Mesendoderm (in vitro differentiated cells): ENCODE measurements at regions not wholly inside any gene's neighbourhood (a gene's known extent, or its start where the extent isn't known, plus 50 kb on each side); places are given as distances from the start of the nearest gene placed in this dataset.
"Not testable (repeated sequence)": the region's sequence is repeated elsewhere in the genome, so short reads cannot be mapped to it uniquely, and the experiment has no call there.

Experiments used
- DNase-seq: peaks from one replicate; pipeline ENCODE4 v3.0.0; 2013
- H2AK5ac ChIP-seq: 2 replicates; pipeline ENCODE4 v1.6.1; 2013; ENCODE audit warnings: low read length, inconsistent platforms
- H2BK120ac ChIP-seq: 2 replicates; pipeline ENCODE4 v1.6.1; 2013; ENCODE audit warnings: low read depth, mild to moderate bottlenecking, low read length, moderate library complexity, mixed read lengths
- H2BK15ac ChIP-seq: replicated peaks from 2 replicates; pipeline ENCODE4 v1.6.1; 2013; ENCODE audit warnings: low read depth, mild to moderate bottlenecking, moderate library complexity
- H2BK5ac ChIP-seq: 2 replicates; pipeline ENCODE4 v1.6.1; 2013; ENCODE audit warnings: low read length, inconsistent platforms
- H3K18ac ChIP-seq: 2 replicates; pipeline ENCODE4 v1.6.1; 2013; ENCODE audit warnings: mild to moderate bottlenecking, low read length, mixed read lengths
- H3K23ac ChIP-seq: one replicate; pipeline ENCODE4 v1.6.1; 2013; ENCODE audit warnings: low read length
- H3K27ac ChIP-seq: 2 replicates; pipeline ENCODE4 v1.5.1; 2013; ENCODE audit warnings: low read depth, mild to moderate bottlenecking, inconsistent platforms, low read length, moderate library complexity
- H3K27me3 ChIP-seq: 2 replicates; pipeline ENCODE4 v1.6.1; 2013; ENCODE audit warnings: low read length, control low read depth, mild to moderate bottlenecking, inconsistent platforms; ENCODE audit not compliant: insufficient read depth, poor library complexity
- H3K36me3 ChIP-seq: 2 replicates; pipeline ENCODE4 v1.6.1; 2013; ENCODE audit warnings: low read length, inconsistent platforms; ENCODE audit not compliant: control insufficient read depth, insufficient read depth
- H3K4ac ChIP-seq: one replicate; pipeline ENCODE4 v1.6.1; 2013; ENCODE audit warnings: low read depth, mild to moderate bottlenecking, low read length, moderate library complexity
- H3K4me1 ChIP-seq: 2 replicates; pipeline ENCODE4 v1.6.1; 2013; ENCODE audit warnings: low read depth, low read length, inconsistent platforms; ENCODE audit not compliant: control insufficient read depth
- H3K4me2 ChIP-seq: 2 replicates; pipeline ENCODE4 v1.6.1; 2013; ENCODE audit warnings: low read length
- H3K4me3 ChIP-seq: 2 replicates; pipeline ENCODE4 v1.5.1; 2013; ENCODE audit warnings: mild to moderate bottlenecking, low read length
- H3K56ac ChIP-seq: one replicate; pipeline ENCODE4 v1.6.1; 2013; ENCODE audit warnings: low read length
- H3K79me1 ChIP-seq: 2 replicates; pipeline ENCODE4 v1.6.1; 2013; ENCODE audit warnings: low read length, inconsistent platforms
- H3K79me2 ChIP-seq: 2 replicates; pipeline ENCODE4 v1.6.1; 2013; ENCODE audit warnings: mild to moderate bottlenecking, low read length; ENCODE audit not compliant: control insufficient read depth, insufficient read depth
- H3K9ac ChIP-seq: 2 replicates; pipeline ENCODE4 v1.6.1; 2013; ENCODE audit warnings: low read length, inconsistent platforms
- H4K5ac ChIP-seq: one replicate; pipeline ENCODE4 v1.6.1; 2013; ENCODE audit warnings: low read length
- H4K8ac ChIP-seq: one replicate; pipeline ENCODE4 v1.6.1; 2013; ENCODE audit warnings: low read depth, mild to moderate bottlenecking, control low read depth, low read length, moderate library complexity
- WGBS: extraction: QIAGEN DNeasy Blood & Tissue Kit; methylation state at CpG from one replicate; pipeline ENCODE4 v1.1.7; 2013; ENCODE audit warnings: low lambda C conversion rate, missing lambda C conversion rate; ENCODE audit not compliant: insufficient coverage; ENCODE audit errors: extremely low coverage; 5-methylcytosine and 5-hydroxymethylcytosine counted together

DNA sequence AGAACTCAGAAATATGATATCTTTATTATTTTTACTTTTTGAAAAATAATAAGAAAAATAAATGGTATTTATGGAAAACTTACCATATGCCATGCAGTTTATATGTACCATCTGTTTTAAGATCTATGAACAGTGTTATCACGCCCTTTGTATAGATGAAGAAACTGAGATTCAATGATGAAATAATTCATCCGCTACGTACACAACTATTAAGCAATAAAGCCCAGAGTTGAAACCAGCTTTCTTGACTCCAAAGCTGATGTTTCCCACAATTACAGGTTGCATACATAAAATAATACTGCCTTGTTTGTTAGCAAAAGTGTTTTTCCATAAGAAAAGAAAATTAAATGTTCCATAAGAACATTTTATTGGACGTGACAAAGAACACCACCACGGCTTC lies 67.2 kb upstream of the BCL6 start:
- no peak overlapping the region for H2AK5ac ChIP-seq
- no peaks in the 10 kb centered on the region for H3K79me2 ChIP-seq
- no peak overlapping the region for H4K5ac ChIP-seq
- H3K4me3 ChIP-seq = no peak overlapping the region
- H3K79me1 ChIP-seq = no peaks in the 10 kb centered on the region
- no peak overlapping the region for H2BK120ac ChIP-seq
- no peak overlapping the region for H2BK5ac ChIP-seq
- WGBS = no CpG with 5 or more reads among the region's 5 CpGs
- no peak overlapping the region for H3K4ac ChIP-seq
- H3K9ac ChIP-seq = no peak overlapping the region
- H3K27ac ChIP-seq = no peak overlapping the region
- H3K27me3 ChIP-seq = no peaks in the 10 kb centered on the region
- no peak overlapping the region for H2BK15ac ChIP-seq
- no peaks in the 10 kb centered on the region for H3K36me3 ChIP-seq
- H3K4me1 ChIP-seq = no peaks in the 10 kb centered on the region
- DNase-seq = no peak
- H3K56ac ChIP-seq = no peak overlapping the region
- no peak overlapping the region for H3K4me2 ChIP-seq
- H4K8ac ChIP-seq = no peak overlapping the region
- H3K18ac ChIP-seq = no peak overlapping the region
- no peak overlapping the region for H3K23ac ChIP-seq

DNA sequence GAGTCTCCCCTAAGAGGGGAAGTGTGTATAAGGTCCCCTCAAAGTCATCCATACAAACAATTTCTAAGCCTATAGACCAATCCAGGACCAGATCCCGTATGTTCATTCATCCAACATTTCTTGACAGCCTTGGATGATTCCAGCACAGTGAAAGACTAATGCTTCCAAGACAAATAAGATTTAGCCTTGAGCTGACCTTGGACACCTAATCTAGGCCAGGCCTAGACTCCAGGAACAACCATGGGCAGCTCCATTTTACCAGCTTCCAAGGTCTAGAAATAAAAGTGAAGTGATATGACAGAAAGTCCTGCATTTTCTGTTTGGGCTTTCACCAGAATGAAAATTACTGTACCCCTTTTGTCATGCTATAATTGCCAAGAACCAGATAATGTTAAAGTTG lies 67.9 kb upstream of the BCL6 start:
- Histone ChIP-seq H3K4me1 (no peaks in the 10 kb centered on the region), H3K4me2 (no peak overlapping the region), H2BK120ac (no peak overlapping the region), H2AK5ac (no peak overlapping the region), H3K79me2 (no peaks in the 10 kb centered on the region), H3K9ac (no peak overlapping the region), H3K79me1 (no peaks in the 10 kb centered on the region), H3K4ac (no peak overlapping the region), H3K27ac (no peak overlapping the region), H3K56ac (no peak overlapping the region), H3K23ac (no peak overlapping the region), H2BK5ac (no peak overlapping the region), H3K36me3 (no peaks in the 10 kb centered on the region), H3K18ac (no peak overlapping the region), H3K27me3 (no peaks in the 10 kb centered on the region), H3K4me3 (no peak overlapping the region), H2BK15ac (no peak overlapping the region), H4K5ac (no peak overlapping the region), H4K8ac (no peak overlapping the region)
- no peak for DNase-seq
- no CpG with 5 or more reads among the region's 1 CpG for WGBS

DNA sequence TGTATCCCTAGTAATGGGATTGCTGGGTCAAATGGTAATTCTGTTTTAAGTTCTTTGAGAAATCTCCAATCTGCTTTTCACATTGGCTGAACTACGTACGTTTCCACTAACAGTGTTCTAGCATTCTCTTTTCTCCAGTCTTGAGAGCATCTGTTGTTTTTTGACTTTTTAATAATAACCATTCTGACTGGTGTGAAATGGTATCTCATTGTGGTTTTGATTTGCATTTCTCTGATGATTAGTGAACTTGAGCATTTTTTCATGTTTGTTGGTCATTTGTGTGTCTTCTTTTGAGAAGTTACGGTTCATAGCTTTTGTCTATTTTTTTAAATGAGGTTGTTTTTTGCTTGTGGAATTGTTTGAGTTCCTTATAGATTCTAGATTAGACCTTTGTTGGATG lies 72.5 kb upstream of the BCL6 start:
- H3K9ac ChIP-seq, H3K23ac ChIP-seq, H4K8ac ChIP-seq, H3K4me1 ChIP-seq, DNase-seq, H3K4me3 ChIP-seq, H3K27me3 ChIP-seq, H2BK120ac ChIP-seq, H2BK15ac ChIP-seq, H3K18ac ChIP-seq, H3K4me2 ChIP-seq, H3K4ac ChIP-seq, H4K5ac ChIP-seq, H2AK5ac ChIP-seq, H2BK5ac ChIP-seq, H3K36me3 ChIP-seq, H3K79me1 ChIP-seq, H3K79me2 ChIP-seq, H3K27ac ChIP-seq, H3K56ac ChIP-seq: not testable (repeated sequence)
- no CpG with 5 or more reads among the region's 3 CpGs for WGBS

DNA sequence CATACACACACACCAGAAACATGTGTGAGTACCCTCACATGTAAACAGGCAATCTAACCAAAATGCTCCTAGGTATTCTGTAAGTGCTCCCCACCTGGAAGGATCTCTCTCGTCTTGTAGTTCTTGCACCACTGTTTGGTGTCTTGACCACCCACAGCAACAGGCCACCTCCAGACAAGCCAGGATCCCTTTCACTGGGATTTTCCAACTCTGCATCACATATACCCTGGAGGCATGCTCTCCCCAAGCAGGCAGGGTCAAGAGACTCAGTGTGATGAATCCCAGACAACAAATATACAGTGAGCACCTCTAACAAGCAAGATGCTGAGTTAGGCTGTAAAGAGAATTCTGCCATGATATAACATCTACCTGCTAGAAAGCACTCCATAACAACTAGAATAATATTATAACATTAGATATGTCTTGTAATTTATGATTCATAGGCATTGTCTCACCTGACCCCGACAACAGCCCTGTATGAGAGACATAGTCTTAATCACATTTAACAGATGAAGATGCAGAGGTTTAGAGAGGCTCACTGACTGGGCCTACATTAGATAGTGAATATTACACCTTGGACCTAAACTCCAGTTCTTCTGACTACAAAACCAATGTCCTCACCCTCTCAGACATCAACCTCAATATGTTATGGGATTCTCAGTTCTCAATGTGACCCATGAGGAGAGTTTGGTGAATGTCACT lies 76.5 kb upstream of the BCL6 start:
- DNase-seq = no peak
- no peak overlapping the region for H2BK15ac ChIP-seq

DNA sequence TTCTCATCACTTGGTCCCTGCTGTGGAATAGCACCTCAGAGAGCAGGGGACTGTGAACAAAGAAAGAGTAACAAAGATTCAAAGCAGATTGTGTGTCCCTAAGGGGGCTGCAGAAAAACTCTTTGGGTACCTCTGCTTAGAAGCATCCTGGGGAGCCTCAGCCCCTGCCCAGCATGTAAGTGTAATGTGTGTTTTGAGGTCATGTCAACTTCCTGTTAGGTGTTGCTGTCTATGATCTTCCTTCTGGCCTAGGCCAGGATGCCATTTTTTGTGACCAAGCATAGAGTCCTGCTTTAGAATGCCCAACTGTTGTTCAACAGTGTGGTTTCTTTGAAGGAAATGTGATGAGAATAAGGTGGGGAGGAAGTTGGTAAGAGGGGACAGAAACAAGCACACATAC lies 77.1 kb upstream of the BCL6 start:
- DNase-seq = no peak
- no peak overlapping the region for H3K4ac ChIP-seq
- H3K36me3 ChIP-seq = no peaks in the 10 kb centered on the region

More for the DNA sequence above, 76.5 kb upstream of the BCL6 start:
- no peak overlapping the region for H3K4me2 ChIP-seq
- no peak overlapping the region for H3K27ac ChIP-seq
- H3K4ac ChIP-seq = no peak overlapping the region
- no peak overlapping the region for H3K56ac ChIP-seq
- no peak overlapping the region for H4K8ac ChIP-seq
- no peaks in the 10 kb centered on the region for H3K79me1 ChIP-seq
- H3K9ac ChIP-seq = no peak overlapping the region
- H2BK5ac ChIP-seq = no peak overlapping the region
- WGBS = no CpG with 5 or more reads among the region's 2 CpGs
- no peaks in the 10 kb centered on the region for H3K36me3 ChIP-seq
- no peak overlapping the region for H3K23ac ChIP-seq
- H3K79me2 ChIP-seq = no peaks in the 10 kb centered on the region
- H4K5ac ChIP-seq = no peak overlapping the region
- no peak overlapping the region for H2BK120ac ChIP-seq
- H2AK5ac ChIP-seq = no peak overlapping the region
- H3K18ac ChIP-seq = no peak overlapping the region
- H3K27me3 ChIP-seq = no peaks in the 10 kb centered on the region
- no peak overlapping the region for H3K4me3 ChIP-seq
- H3K4me1 ChIP-seq = no peaks in the 10 kb centered on the region

DNA sequence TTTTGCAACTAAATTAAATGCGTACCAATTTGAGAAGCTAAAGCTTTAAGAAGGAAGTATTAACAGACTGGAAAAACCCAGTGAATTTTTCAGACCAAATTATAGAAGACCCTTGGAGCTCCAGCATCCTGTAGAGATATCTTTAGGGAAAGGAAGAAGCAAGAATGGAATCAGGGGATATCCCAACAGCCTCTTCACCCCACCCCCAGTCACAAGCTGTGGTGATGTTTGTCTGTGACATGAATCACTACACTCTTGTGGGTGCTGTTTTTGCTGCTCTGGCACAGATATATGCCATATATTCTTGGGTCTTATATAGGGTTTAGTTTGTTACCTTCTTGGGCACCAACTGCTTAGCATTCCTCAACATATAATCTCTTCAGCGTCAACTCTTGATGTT lies 78.5 kb upstream of the BCL6 start:
- no CpG with 5 or more reads among the region's 2 CpGs for WGBS
- H3K18ac ChIP-seq = no peak overlapping the region

More for the DNA sequence above, 77.1 kb upstream of the BCL6 start:
- Histone ChIP-seq H3K4me2 (no peak overlapping the region), H2AK5ac (no peak overlapping the region), H2BK15ac (no peak overlapping the region), H3K18ac (no peak overlapping the region), H2BK5ac (no peak overlapping the region), H3K27me3 (no peaks in the 10 kb centered on the region), H3K27ac (no peak overlapping the region), H4K5ac (no peak overlapping the region), H4K8ac (no peak overlapping the region), H3K79me1 (no peaks in the 10 kb centered on the region), H3K56ac (no peak overlapping the region), H3K79me2 (no peaks in the 10 kb centered on the region), H3K23ac (no peak overlapping the region), H3K4me3 (no peak overlapping the region), H3K4me1 (no peaks in the 10 kb centered on the region), H2BK120ac (no peak overlapping the region), H3K9ac (no peak overlapping the region)

More for the DNA sequence above, 78.5 kb upstream of the BCL6 start:
- Histone ChIP-seq H2BK15ac (no peak overlapping the region), H3K36me3 (no peaks in the 10 kb centered on the region), H3K79me1 (no peaks in the 10 kb centered on the region), H4K8ac (no peak overlapping the region), H3K4me1 (no peaks in the 10 kb centered on the region), H3K23ac (no peak overlapping the region), H2BK5ac (no peak overlapping the region), H3K4me3 (no peak overlapping the region), H3K79me2 (no peaks in the 10 kb centered on the region), H3K27ac (no peak overlapping the region), H2AK5ac (no peak overlapping the region), H3K27me3 (no peaks in the 10 kb centered on the region), H2BK120ac (no peak overlapping the region), H3K56ac (no peak overlapping the region), H3K4me2 (no peak overlapping the region), H3K4ac (no peak overlapping the region), H4K5ac (no peak overlapping the region), H3K9ac (no peak overlapping the region)
- DNase-seq = no peak
